IMR-90 (cell line): ENCODE measurements at regions not wholly inside any gene's neighbourhood (a gene's known extent, or its start where the extent isn't known, plus 50 kb on each side); places are given as distances from the start of the nearest gene placed in this dataset.

ENCODE experiments used
- ATAC-seq: fragments of 200-7000 bp; cut with Tn5 transposase; 2 replicates; pipeline ENCODE4 v1.9.1; 2020; ENCODE audit warnings: low read depth, mild to moderate bottlenecking, moderate library complexity
- BruUV-seq: library from RNA; stranded (reverse); fragments of 400-500 nt; replicated peaks from 2 replicates; lab custom pipeline; 2021; lab: Mats Ljungman, UMichigan
- CTCF ChIA-PET: fragments of 300-600 bp; formaldehyde crosslinking; extraction: SDS; loops from one replicate; lab custom pipeline; 2021; ENCODE audit warnings: antibody characterized with exemption; lab: Yijun Ruan, JAX
- POLR2A ChIA-PET: fragments of 300-600 bp; sonication (Branson Sonifier 250); formaldehyde crosslinking; loops from one replicate; lab custom pipeline; 2022; ENCODE audit warnings: antibody characterized with exemption; ENCODE audit not compliant: unreplicated experiment; lab: Charles Lee
- DNase-seq: peaks from one replicate; pipeline ENCODE4 v3.0.0; 2013
- H2AFZ ChIP-seq: replicated peaks from 2 replicates; pipeline ENCODE3; 2013; ENCODE audit warnings: low read length, mild to moderate bottlenecking; ENCODE audit not compliant: poor library complexity
- H2AK5ac ChIP-seq: 2 replicates; pipeline ENCODE4 v1.6.1; 2013; ENCODE audit warnings: low read depth, low read length, inconsistent platforms
- H2AK9ac ChIP-seq: replicated peaks from 2 replicates; pipeline ENCODE3; 2013; ENCODE audit warnings: mild to moderate bottlenecking, low read depth, low read length, moderate library complexity; ENCODE audit not compliant: poor library complexity
- H2BK120ac ChIP-seq: 2 replicates; pipeline ENCODE4 v1.6.1; 2013; ENCODE audit warnings: low read depth, low read length, inconsistent platforms
- H2BK15ac ChIP-seq: 3 replicates; pipeline ENCODE4 v1.6.1; 2013; ENCODE audit warnings: low read depth, low read length, inconsistent platforms
- H2BK20ac ChIP-seq: 2 replicates; pipeline ENCODE4 v1.6.1; 2013; ENCODE audit warnings: low read depth, mild to moderate bottlenecking, inconsistent platforms, low read length, moderate library complexity
- H2BK5ac ChIP-seq: 2 replicates; pipeline ENCODE4 v1.6.1; 2013; ENCODE audit warnings: mild to moderate bottlenecking, low read depth, low read length, inconsistent platforms; ENCODE audit not compliant: poor library complexity, severe bottlenecking
- H3K14ac ChIP-seq: replicated peaks from 2 replicates; pipeline ENCODE4 v1.6.1; 2013; ENCODE audit warnings: low read depth, low read length, inconsistent platforms
- H3K18ac ChIP-seq: 2 replicates; pipeline ENCODE4 v1.6.1; 2013; ENCODE audit warnings: low read depth, low read length, control low read depth
- H3K23ac ChIP-seq: 2 replicates; pipeline ENCODE4 v1.6.1; 2013; ENCODE audit warnings: low read depth, low read length, inconsistent platforms
- H3K27ac ChIP-seq: 2 replicates; pipeline ENCODE4 v1.5.1; 2013; ENCODE audit warnings: mild to moderate bottlenecking, control low read depth, low read length; ENCODE audit not compliant: insufficient read depth
- H3K27me3 ChIP-seq: 2 replicates; pipeline ENCODE4 v1.6.1; 2013; ENCODE audit warnings: low read length; ENCODE audit not compliant: control insufficient read depth, insufficient read depth
- H3K36me3 ChIP-seq: 2 replicates; pipeline ENCODE4 v1.6.1; 2013; ENCODE audit warnings: low read length, mixed read lengths; ENCODE audit not compliant: control insufficient read depth, insufficient read depth
- H3K4ac ChIP-seq: 2 replicates; pipeline ENCODE4 v1.6.1; 2013; ENCODE audit warnings: low read depth, low read length, inconsistent platforms
- H3K4me1 ChIP-seq: 2 replicates; pipeline ENCODE4 v1.6.1; 2013; ENCODE audit warnings: low read length, mixed read lengths; ENCODE audit not compliant: control insufficient read depth, insufficient read depth
- H3K4me2 ChIP-seq: 2 replicates; pipeline ENCODE4 v1.6.1; 2013; ENCODE audit warnings: low read depth, mild to moderate bottlenecking, control low read depth, low read length, moderate library complexity
- H3K4me3 ChIP-seq: 2 replicates; pipeline ENCODE4 v1.5.1; 2013; ENCODE audit warnings: low read depth, mild to moderate bottlenecking, control low read depth, low read length, moderate library complexity; ENCODE audit not compliant: insufficient read depth
- H3K56ac ChIP-seq: 2 replicates; pipeline ENCODE4 v1.6.1; 2013; ENCODE audit warnings: low read length, inconsistent platforms; ENCODE audit not compliant: insufficient read depth; ENCODE audit errors: extremely low read depth
- H3K79me1 ChIP-seq, 2 experiments: 2 replicates each; pipeline ENCODE4 v1.6.1; 2013; ENCODE audit warnings: low read length in 2 of 2, inconsistent platforms in 1 of 2, low read depth in 1 of 2
- H3K9ac ChIP-seq: 2 replicates; pipeline ENCODE4 v1.6.1; 2013; ENCODE audit warnings: low read depth, low read length, control low read depth
- H3K9me1 ChIP-seq: 2 replicates; pipeline ENCODE4 v1.6.1; 2013; ENCODE audit warnings: low read length, inconsistent platforms; ENCODE audit not compliant: insufficient read depth
- H3K9me3 ChIP-seq: 2 replicates; pipeline ENCODE4 v1.6.1; 2013; ENCODE audit warnings: low read length; ENCODE audit not compliant: control insufficient read depth, insufficient read depth
- H4K20me1 ChIP-seq: 2 replicates; pipeline ENCODE4 v1.6.1; 2013; ENCODE audit warnings: low read length, inconsistent platforms; ENCODE audit not compliant: insufficient read depth
- H4K5ac ChIP-seq: 2 replicates; pipeline ENCODE4 v1.6.1; 2013; ENCODE audit warnings: mild to moderate bottlenecking, low read depth, low read length, control low read depth
- H4K8ac ChIP-seq, 2 experiments: 2 replicates each; pipeline ENCODE4 v1.6.1; 2013; ENCODE audit warnings: low read depth in 2 of 2, low read length in 2 of 2, control low read depth in 1 of 2, inconsistent platforms in 1 of 2
- H4K91ac ChIP-seq: 2 replicates; pipeline ENCODE4 v1.6.1; 2013; ENCODE audit warnings: low read depth, low read length, inconsistent platforms; ENCODE audit not compliant: insufficient read depth
- BHLHE40 ChIP-seq: fragments of 150-350 bp; IDR thresholded peaks from 2 replicates; pipeline ENCODE4 v1.6.1; 2016; ENCODE audit warnings: mild to moderate bottlenecking, low read depth, low read length
- CEBPB ChIP-seq: IDR thresholded peaks from 2 replicates; pipeline ENCODE4 v1.6.1; 2012; ENCODE audit warnings: low read depth, low read length, improper control_type of control experiment
- CHD1 ChIP-seq: IDR thresholded peaks from 2 replicates; pipeline ENCODE4 v1.6.1; 2012; ENCODE audit warnings: low read depth, low read length, improper control_type of control experiment
- CTCF ChIP-seq: conservative IDR thresholded peaks from 2 replicates; pipeline ENCODE4 v1.5.1; 2012; ENCODE audit warnings: mild to moderate bottlenecking, low read depth, low read length, improper control_type of control experiment
- ELK1 ChIP-seq: fragments of 150-350 bp; IDR thresholded peaks from 2 replicates; pipeline ENCODE4 v1.6.1; 2016; ENCODE audit warnings: low read depth, mild to moderate bottlenecking, low read length, moderate library complexity, borderline replicate concordance
- FOS ChIP-seq: fragments of 150-350 bp; IDR thresholded peaks from 2 replicates; pipeline ENCODE4 v1.6.1; 2016; ENCODE audit warnings: low read depth, low read length
- MAZ ChIP-seq: IDR thresholded peaks from 2 replicates; pipeline ENCODE4 v1.6.1; 2012; ENCODE audit warnings: low read depth, mild to moderate bottlenecking, low read length, improper control_type of control experiment, moderate library complexity, borderline replicate concordance
- MXI1 ChIP-seq: IDR thresholded peaks from 2 replicates; pipeline ENCODE4 v1.6.1; 2012; ENCODE audit warnings: low read depth, mild to moderate bottlenecking, low read length, moderate library complexity, borderline replicate concordance
- POLR2A ChIP-seq: IDR thresholded peaks from 2 replicates; pipeline ENCODE4 v1.6.1; 2012; ENCODE audit warnings: mild to moderate bottlenecking, low read depth, low read length
- RAD21 ChIP-seq: IDR thresholded peaks from 2 replicates; pipeline ENCODE4 v1.6.1; 2012; ENCODE audit warnings: low read length, improper control_type of control experiment
- RCOR1 ChIP-seq: IDR thresholded peaks from 2 replicates; pipeline ENCODE4 v1.6.1; 2012; ENCODE audit warnings: mild to moderate bottlenecking, low read length, improper control_type of control experiment; ENCODE audit not compliant: insufficient replicate concordance
- RFX5 ChIP-seq: IDR thresholded peaks from 2 replicates; pipeline ENCODE4 v1.8.0; 2012; ENCODE audit warnings: low read depth, mild to moderate bottlenecking, low read length, moderate library complexity
- SMC3 ChIP-seq: fragments of 150-350 bp; IDR thresholded peaks from 2 replicates; pipeline ENCODE4 v1.6.1; 2016; ENCODE audit warnings: low read depth, mild to moderate bottlenecking, antibody characterized with exemption, low read length, moderate library complexity
- USF2 ChIP-seq: fragments of 150-350 bp; IDR thresholded peaks from 2 replicates; pipeline ENCODE4 v1.6.1; 2017; ENCODE audit warnings: mild to moderate bottlenecking, antibody characterized with exemption, low read length, low read depth
- dilution Hi-C: fragments of 300-500 bp; cut with HindIII; formaldehyde crosslinking; loops from one replicate; pipeline ENCODE4 v1.14.3; 2018; ENCODE audit warnings: low sequenced_read_pairs; ENCODE audit not compliant: unreplicated experiment
- in situ Hi-C: fragments of 300-500 bp; cut with MboI; formaldehyde crosslinking; loops from 3 replicates; pipeline ENCODE4 v1.14.3; 2019; ENCODE audit warnings: low sequenced_read_pairs, inconsistent platforms, mixed read lengths
- intact Hi-C: fragments of 100-400 bp; cut with micrococcal nuclease; formaldehyde crosslinking; loops from 2 replicates; pipeline ENCODE4 v1.10.0; 2022

GRCh38 chr2:142308744-142309143, 177.9 kb upstream of the LRP1B start:
- H2BK20ac ChIP-seq: no peak overlapping the region
- no peak overlapping the region for H2AK5ac ChIP-seq
- H3K9ac ChIP-seq: no peak overlapping the region
- H2BK5ac ChIP-seq: no peak overlapping the region
- no peak overlapping the region for H3K4me2 ChIP-seq
- no peak overlapping the region for H4K8ac ChIP-seq
- no peaks in the 10 kb centered on the region for H4K20me1 ChIP-seq
- no peak overlapping the region for H3K23ac ChIP-seq
- H3K79me1 ChIP-seq: no peaks in the 10 kb centered on the region
- H2BK120ac ChIP-seq: no peak overlapping the region
- DNase-seq (no peak), ATAC-seq (no peak)
- no peak overlapping the region for H4K91ac ChIP-seq
- no peaks in the 10 kb centered on the region for H3K9me1 ChIP-seq
- no peaks in the 10 kb centered on the region for H3K36me3 ChIP-seq
- no peak overlapping the region for H3K27ac ChIP-seq
- no peaks in the 10 kb centered on the region for H3K27me3 ChIP-seq
- no peak overlapping the region for H2AK9ac ChIP-seq
- H3K9me3 ChIP-seq: peaks cover 4% of the 10 kb centered on the region
- ChIA-PET POLR2A (no interaction called here), CTCF (interaction anchor here (0.6 kb wide), 2 partner anchors 19 to 1199 kb away, joined by 3 to 6 read pairs; no protein-coding TSS in a partner anchor)
- intact Hi-C loops: no loop called here
- no peak overlapping the region for H3K18ac ChIP-seq
- no peak overlapping the region for H3K14ac ChIP-seq
- no peak overlapping the region for H2AFZ ChIP-seq
- dilution Hi-C loops: no loop called here
- BruUV-seq: no TSS peak
- no peaks in the 10 kb centered on the region for H3K4me1 ChIP-seq
- H3K4ac ChIP-seq: no peak overlapping the region
- no peak overlapping the region for H3K4me3 ChIP-seq
- TF ChIP-seq FOS (no peak), RCOR1 (no peak), RFX5 (no peak), BHLHE40 (no peak), ELK1 (no peak), POLR2A (no peak), CHD1 (no peak), SMC3 (no peak), USF2 (no peak), RAD21 (no peak), CTCF (no peak), MXI1 (no peak), MAZ (no peak), CEBPB (no peak)
- H4K5ac ChIP-seq: no peak overlapping the region
- no peak overlapping the region for H3K56ac ChIP-seq
- no peak overlapping the region for H2BK15ac ChIP-seq
- in situ Hi-C loops: no loop called here
